Testis (tissue), 2 donors: ENCODE measurements at regions not wholly inside any gene's neighbourhood (a gene's known extent, or its start where the extent isn't known, plus 50 kb on each side); places are given as distances from the start of the nearest gene placed in this dataset.
"Not testable (repeated sequence)": the region's sequence is repeated elsewhere in the genome, so short reads cannot be mapped to it uniquely, and the experiment has no call there.

Experiments
- DNase-seq: peaks from one replicate; pipeline ENCODE4 v3.0.0-alpha.2; 2019
- H3K27ac ChIP-seq, 2 donors: fragments of 200-600 bp; sonication (generic); one replicate each; pipeline ENCODE4 v1.5.1; 2019
- H3K27me3 ChIP-seq: fragments of 200-600 bp; sonication (generic); one replicate; pipeline ENCODE4 v1.5.1; 2019
- H3K36me3 ChIP-seq: fragments of 200-600 bp; sonication (generic); one replicate; pipeline ENCODE4 v1.5.1; 2017; ENCODE audit warnings: low read depth; ENCODE audit errors: missing control alignments
- H3K4me1 ChIP-seq: fragments of 200-600 bp; sonication (generic); one replicate; pipeline ENCODE4 v1.5.1; 2019
- H3K4me3 ChIP-seq, 2 donors: fragments of 200-600 bp; sonication (generic); one replicate each; pipeline ENCODE4 v1.5.1; 2017 to 2019
- H3K9me3 ChIP-seq: fragments of 200-600 bp; sonication (generic); one replicate; pipeline ENCODE4 v1.5.1; 2017
- POLR2A ChIP-seq: fragments of 450-650 bp; IDR thresholded peaks from one replicate; pipeline ENCODE4 v1.6.1; 2017; ENCODE audit warnings: antibody characterized with exemption, mild to moderate bottlenecking, moderate library complexity
- WGBS, 2 donors: methylation state at CpG; one replicate each; pipeline ENCODE4 v1.1.5; 2018; 5-methylcytosine and 5-hydroxymethylcytosine counted together
- intact Hi-C: fragments of 100-400 bp; cut with DNase I; formaldehyde crosslinking; loops from one replicate; pipeline ENCODE4 v1.15.1; 2023; ENCODE audit warnings: low total_unique reads
- TF ChIP-seq, protein P1 (sequence below), 3 experiments: fragments of 450-650 bp in 2 of 3; fragments of 200-600 bp in 1 of 3; sonication (generic) in 1 of 3; IDR thresholded peaks; one replicate each; pipeline ENCODE4 v1.5.1; 2016 to 2019; ENCODE audit warnings: antibody characterized with exemption in 3 of 3, mild to moderate bottlenecking in 2 of 3, moderate library complexity in 1 of 3

DNA sequence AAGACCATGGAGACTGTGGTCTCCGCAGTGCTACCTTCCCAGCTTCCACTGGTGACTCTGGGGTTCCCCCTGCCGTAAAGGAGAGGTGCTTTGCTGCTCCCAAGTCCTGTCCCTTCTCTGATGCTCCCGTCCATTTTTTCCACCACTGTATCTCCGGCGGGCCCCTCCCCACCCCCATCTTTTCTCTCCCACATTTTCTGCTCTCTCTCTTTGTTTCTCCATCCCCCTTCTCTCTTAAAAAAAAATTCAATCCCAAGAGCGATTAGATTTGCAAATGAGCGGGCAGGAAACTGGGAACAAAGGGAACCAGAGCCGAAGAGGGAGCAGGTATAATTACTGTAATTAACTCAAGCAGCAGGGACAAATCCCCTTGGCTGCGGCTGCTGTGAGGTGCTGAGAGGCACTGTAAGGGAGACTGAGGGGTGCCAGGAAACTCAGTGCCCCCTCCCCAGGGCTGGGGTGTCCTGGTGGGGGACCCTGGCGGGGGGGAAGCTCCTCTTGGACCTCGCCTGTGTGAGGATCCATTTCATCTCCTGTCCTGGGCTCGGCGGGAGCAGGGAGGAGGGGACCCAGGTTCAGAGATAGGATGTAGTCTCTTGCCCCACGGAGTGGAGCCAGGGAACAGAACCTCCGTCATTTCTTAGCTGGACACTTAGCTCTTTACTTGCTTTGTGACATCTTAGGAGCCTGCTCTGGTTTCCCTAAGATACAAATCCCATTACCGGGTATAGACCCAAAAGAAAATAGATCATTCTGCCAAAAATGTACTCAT lies 140.4 kb upstream of the NRXN3 start:
- Histone ChIP-seq H3K36me3 (no peaks in the 10 kb centered on the region), H3K27me3 (no peaks in the 10 kb centered on the region), H3K4me1 (no peaks in the 10 kb centered on the region), H3K4me3 (no peak overlapping the region), H3K27ac (no peak overlapping the region), H3K9me3 (no peaks in the 10 kb centered on the region)
- intact Hi-C loops: no loop called here
- no peak for DNase-seq
- WGBS, 2 donors: 56 to 60% methylated on average over 16 of the region's 16 CpGs
- TF ChIP-seq, protein P1, sequence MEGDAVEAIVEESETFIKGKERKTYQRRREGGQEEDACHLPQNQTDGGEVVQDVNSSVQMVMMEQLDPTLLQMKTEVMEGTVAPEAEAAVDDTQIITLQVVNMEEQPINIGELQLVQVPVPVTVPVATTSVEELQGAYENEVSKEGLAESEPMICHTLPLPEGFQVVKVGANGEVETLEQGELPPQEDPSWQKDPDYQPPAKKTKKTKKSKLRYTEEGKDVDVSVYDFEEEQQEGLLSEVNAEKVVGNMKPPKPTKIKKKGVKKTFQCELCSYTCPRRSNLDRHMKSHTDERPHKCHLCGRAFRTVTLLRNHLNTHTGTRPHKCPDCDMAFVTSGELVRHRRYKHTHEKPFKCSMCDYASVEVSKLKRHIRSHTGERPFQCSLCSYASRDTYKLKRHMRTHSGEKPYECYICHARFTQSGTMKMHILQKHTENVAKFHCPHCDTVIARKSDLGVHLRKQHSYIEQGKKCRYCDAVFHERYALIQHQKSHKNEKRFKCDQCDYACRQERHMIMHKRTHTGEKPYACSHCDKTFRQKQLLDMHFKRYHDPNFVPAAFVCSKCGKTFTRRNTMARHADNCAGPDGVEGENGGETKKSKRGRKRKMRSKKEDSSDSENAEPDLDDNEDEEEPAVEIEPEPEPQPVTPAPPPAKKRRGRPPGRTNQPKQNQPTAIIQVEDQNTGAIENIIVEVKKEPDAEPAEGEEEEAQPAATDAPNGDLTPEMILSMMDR (IDR thresholded peaks at IDR 0.05): no peak
- no peak for TF ChIP-seq POLR2A

DNA sequence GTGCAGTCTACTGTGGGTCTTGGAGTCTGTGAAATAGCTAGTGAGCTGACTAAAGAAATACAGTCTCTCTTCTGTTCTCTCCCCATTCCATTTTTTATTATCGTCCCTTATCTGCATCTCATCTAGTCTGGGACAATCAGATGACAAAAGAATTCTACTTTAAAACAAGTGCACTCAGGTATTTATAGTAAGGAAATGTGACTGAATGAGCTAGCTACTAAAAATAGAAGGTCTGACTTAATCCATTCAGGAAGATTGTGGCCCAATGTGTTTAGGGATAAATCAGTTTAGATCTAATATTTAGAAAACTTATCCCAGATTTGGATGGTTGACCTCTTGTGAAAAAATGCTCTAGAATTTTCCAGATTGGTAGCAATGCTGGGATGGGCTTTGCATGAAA lies 126.8 kb upstream of the NRXN3 start:
- 56 to 87% methylated on average over 1 of the region's 1 CpG for WGBS, 2 donors
- Histone ChIP-seq H3K27ac (no peak overlapping the region), H3K27me3 (no peaks in the 10 kb centered on the region), H3K9me3 (no peaks in the 10 kb centered on the region), H3K4me3 (no peak overlapping the region), H3K4me1 (no peaks in the 10 kb centered on the region), H3K36me3 (no peaks in the 10 kb centered on the region)
- TF ChIP-seq, protein P1 (IDR thresholded peaks at IDR 0.05): no peak
- TF ChIP-seq POLR2A: no peak
- no peak for DNase-seq
- intact Hi-C loops: no loop called here

DNA sequence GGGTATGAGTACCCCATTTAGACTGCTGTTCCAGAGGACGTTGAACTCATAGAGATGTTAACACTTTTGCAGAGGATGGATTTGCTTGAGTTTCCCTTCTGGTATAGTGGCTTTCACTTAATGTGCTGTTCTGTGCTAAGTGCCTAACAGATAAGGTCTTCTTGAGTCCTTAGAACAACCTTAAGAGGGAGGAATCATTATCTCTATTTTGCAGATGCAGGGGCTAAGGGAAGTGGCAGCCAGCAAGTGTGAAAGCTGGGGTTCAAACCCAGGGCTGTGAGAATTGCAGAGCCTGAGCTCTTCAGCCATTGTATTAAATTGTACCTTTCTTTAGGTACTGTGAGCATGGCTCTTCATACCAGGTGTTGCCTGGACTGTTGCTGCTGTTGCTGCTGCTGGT lies 122.1 kb upstream of the NRXN3 start:
- H3K9me3 ChIP-seq: no peaks in the 10 kb centered on the region
- no peaks in the 10 kb centered on the region for H3K4me1 ChIP-seq
- intact Hi-C loops: no loop called here
- H3K27ac ChIP-seq: no peak overlapping the region
- no peak for TF ChIP-seq POLR2A
- TF ChIP-seq, protein P1 (IDR thresholded peaks at IDR 0.05): no peak
- WGBS, 2 donors: 36 to 73% methylated on average over 1 of the region's 1 CpG
- H3K27me3 ChIP-seq: no peaks in the 10 kb centered on the region
- no peak overlapping the region for H3K4me3 ChIP-seq
- no peaks in the 10 kb centered on the region for H3K36me3 ChIP-seq
- no peak for DNase-seq

DNA sequence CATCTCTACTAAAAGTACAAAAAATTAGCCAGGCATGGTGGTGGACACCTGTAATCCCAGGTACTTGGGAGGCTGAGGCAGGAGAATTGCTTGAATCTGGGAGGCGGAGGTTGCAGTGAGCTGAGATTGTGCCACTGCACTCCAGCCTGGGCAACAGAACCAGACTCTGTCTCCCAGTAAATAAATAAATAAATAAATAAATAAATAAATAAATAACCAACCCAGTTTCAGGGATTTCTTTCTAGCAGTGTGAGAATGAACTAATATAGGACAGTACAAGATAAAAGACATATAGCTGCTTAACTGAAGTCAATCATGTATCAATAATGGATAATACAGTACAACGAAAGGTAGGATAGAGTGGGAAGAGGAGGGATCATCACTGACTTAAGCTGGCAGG lies 113.3 kb upstream of the NRXN3 start:
- DNase-seq: not testable (repeated sequence)
- 94 to 97% methylated on average over 2 of the region's 2 CpGs for WGBS, 2 donors

DNA sequence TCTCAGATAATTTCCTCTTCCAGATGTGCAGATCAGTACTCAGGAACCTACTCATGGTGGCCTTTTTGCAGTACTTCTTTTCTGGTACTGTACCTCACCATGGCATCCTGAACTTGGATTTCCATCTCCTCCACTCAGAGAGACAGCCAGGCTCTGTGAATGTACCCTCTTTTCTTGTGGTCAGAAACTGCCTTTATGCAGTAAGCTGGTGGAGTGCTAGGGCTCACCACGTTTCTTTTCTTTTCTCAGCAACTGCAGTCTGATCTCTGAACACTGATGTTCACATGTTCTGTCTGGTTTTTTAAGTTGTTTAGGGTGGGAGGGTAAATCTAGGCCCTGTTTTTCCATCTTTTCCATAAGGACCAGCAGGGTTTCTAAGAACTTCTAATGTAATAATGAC lies 99.8 kb upstream of the NRXN3 start:
- TF ChIP-seq, protein P1 (IDR thresholded peaks at IDR 0.05): no peak
- no peak for TF ChIP-seq POLR2A
- no peak overlapping the region for H3K4me3 ChIP-seq
- no peaks in the 10 kb centered on the region for H3K4me1 ChIP-seq
- no peaks in the 10 kb centered on the region for H3K36me3 ChIP-seq
- 55 to 69% methylated on average over 1 of the region's 1 CpG for WGBS, 2 donors
- no peak overlapping the region for H3K27ac ChIP-seq
- H3K9me3 ChIP-seq: no peaks in the 10 kb centered on the region
- no peaks in the 10 kb centered on the region for H3K27me3 ChIP-seq
- intact Hi-C loops: no loop called here
- no peak for DNase-seq

More for the DNA sequence above, 113.3 kb upstream of the NRXN3 start:
- H3K36me3 ChIP-seq, intact Hi-C loops, H3K4me3 ChIP-seq, H3K27me3 ChIP-seq, H3K4me1 ChIP-seq, H3K9me3 ChIP-seq, H3K27ac ChIP-seq: not testable (repeated sequence)
